HL-60/S4 (cell line): ENCODE measurements at regions not wholly inside any gene's neighbourhood (a gene's known extent, or its start where the extent isn't known, plus 50 kb on each side); places are given as distances from the start of the nearest gene placed in this dataset.
"Not testable (repeated sequence)": the region's sequence is repeated elsewhere in the genome, so short reads cannot be mapped to it uniquely, and the experiment has no call there.

ENCODE experiments used
- in situ Hi-C: fragments of 300-500 bp; cut with MboI; formaldehyde crosslinking; loops from 2 replicates; pipeline ENCODE4 v1.14.3; 2022; ENCODE audit warnings: low sequenced_read_pairs

- in situ Hi-C loops: no loop called here
Measured at GRCh38 chr7:15143936-15144335, 241.4 kb upstream of the DGKB start.

- in situ Hi-C loops: no loop called here
Measured at GRCh38 chr7:15143121-15143520, 240.6 kb upstream of the DGKB start.

- in situ Hi-C loops: no loop called here
Measured at GRCh38 chr7:15140431-15140830, 237.9 kb upstream of the DGKB start.

GRCh38 chr7:15131661-15132060 lies 229.1 kb upstream of the DGKB start:
- in situ Hi-C loops: no loop called here

- in situ Hi-C loops: no loop called here
Measured at GRCh38 chr7:15130666-15131541, 228.4 kb upstream of the DGKB start.

GRCh38 chr7:15128716-15129115 lies 226.2 kb upstream of the DGKB start:
- in situ Hi-C loops: no loop called here

- in situ Hi-C loops: not testable (repeated sequence)
Measured at GRCh38 chr7:15126653-15127052, 224.1 kb upstream of the DGKB start.

GRCh38 chr7:15123901-15124300 lies 221.3 kb upstream of the DGKB start:
- in situ Hi-C loops: no loop called here

GRCh38 chr7:15113752-15114151 lies 211.2 kb upstream of the DGKB start:
- in situ Hi-C loops: no loop called here

- in situ Hi-C loops: no loop called here
Measured at GRCh38 chr7:15105711-15106110, 203.2 kb upstream of the DGKB start.

GRCh38 chr7:15104411-15105092 lies 202.0 kb upstream of the DGKB start:
- in situ Hi-C loops: no loop called here

- in situ Hi-C loops: no loop called here
Measured at GRCh38 chr7:15099074-15099473, 196.5 kb upstream of the DGKB start.

- in situ Hi-C loops: no loop called here
Measured at GRCh38 chr7:15096853-15097252, 194.3 kb upstream of the DGKB start.

GRCh38 chr7:15094989-15095388 lies 192.4 kb upstream of the DGKB start:
- in situ Hi-C loops: no loop called here

- in situ Hi-C loops: no loop called here
Measured at GRCh38 chr7:15087771-15088170, 185.2 kb upstream of the DGKB start.

GRCh38 chr7:15086862-15087261 lies 184.3 kb upstream of the DGKB start:
- in situ Hi-C loops: no loop called here

- in situ Hi-C loops: no loop called here
Measured at GRCh38 chr7:15086131-15086611, 183.6 kb upstream of the DGKB start.

- in situ Hi-C loops: no loop called here
Measured at GRCh38 chr7:15085366-15085765, 182.8 kb upstream of the DGKB start.

GRCh38 chr7:15084368-15084767 lies 181.8 kb upstream of the DGKB start:
- in situ Hi-C loops: no loop called here

- in situ Hi-C loops: no loop called here
Measured at GRCh38 chr7:15081891-15082290, 179.3 kb upstream of the DGKB start.

- in situ Hi-C loops: no loop called here
Measured at GRCh38 chr7:15073301-15073700, 170.8 kb upstream of the DGKB start.

- in situ Hi-C loops: no loop called here
Measured at GRCh38 chr7:15068324-15068723, 165.8 kb upstream of the DGKB start.
